Gastroesophageal sphincter (tissue), 4 donors: ENCODE measurements at regions not wholly inside any gene's neighbourhood (a gene's known extent, or its start where the extent isn't known, plus 50 kb on each side); places are given as distances from the start of the nearest gene placed in this dataset.

Source experiments
- ATAC-seq: fragments of 150-250 bp; one replicate; pipeline ENCODE4 v1.9.1; 2016; ENCODE audit warnings: mild to moderate bottlenecking, moderate library complexity
- H3K27ac ChIP-seq, 4 donors: fragments of 200-600 bp; sonication (generic) in 3 of 4; 1 replicate in 3 of 4; 2 replicates in 1 of 4; pipeline ENCODE4 v1.5.1; 2016 to 2019
- H3K27me3 ChIP-seq: fragments of 200-600 bp; sonication (generic); one replicate; pipeline ENCODE4 v1.5.1; 2019
- H3K36me3 ChIP-seq, 2 donors: fragments of 200-600 bp; sonication (generic); one replicate each; pipeline ENCODE4 v1.5.1; 2019; ENCODE audit warnings: control low read depth in 1 of 2
- H3K4me1 ChIP-seq, 3 donors: fragments of 200-600 bp; sonication (generic); 1 replicate in 2 of 3; 2 replicates in 1 of 3; pipeline ENCODE4 v1.5.1; 2016 to 2019; ENCODE audit warnings: control low read depth in 2 of 3
- H3K4me3 ChIP-seq, 2 donors: fragments of 200-600 bp; sonication (generic); one replicate each; pipeline ENCODE4 v1.5.1; 2019; ENCODE audit warnings: mild to moderate bottlenecking in 1 of 2, moderate library complexity in 1 of 2
- H3K9me3 ChIP-seq, 3 donors: fragments of 200-600 bp; sonication (generic); one replicate each; pipeline ENCODE4 v1.5.1; 2017 to 2019; ENCODE audit warnings: control low read depth in 2 of 3
- EP300 ChIP-seq: sonication (generic); formaldehyde crosslinking; IDR thresholded peaks from one replicate; pipeline ENCODE4 v1.6.1; 2017; ENCODE audit warnings: antibody characterized with exemption, mild to moderate bottlenecking
- POLR2A ChIP-seq, 2 donors: fragments of 450-650 bp; IDR thresholded peaks; one replicate each; pipeline ENCODE4 v1.6.1; 2017; ENCODE audit warnings: antibody characterized with exemption in 2 of 2, mild to moderate bottlenecking in 2 of 2, moderate library complexity in 1 of 2
- POLR2AphosphoS5 ChIP-seq: sonication (generic); formaldehyde crosslinking; IDR thresholded peaks from one replicate; pipeline ENCODE4 v1.6.1; 2017; ENCODE audit warnings: antibody characterized with exemption
- WGBS, 2 donors: methylation state at CpG; one replicate each; pipeline ENCODE4 v1.1.5; 2018; ENCODE audit warnings: low coverage in 1 of 2; 5-methylcytosine and 5-hydroxymethylcytosine counted together
- TF ChIP-seq, protein P1 (sequence below), 4 experiments: fragments of 200-600 bp in 2 of 4; fragments of 450-650 bp in 2 of 4; sonication (generic) in 1 of 4; IDR thresholded peaks; one replicate each; pipeline ENCODE4 v1.5.1; 2017 to 2019; ENCODE audit warnings: antibody characterized with exemption in 4 of 4, mild to moderate bottlenecking in 2 of 4, moderate library complexity in 2 of 4

GRCh38 chr2:220842901-220843665 is 729.0 kb downstream of the EPHA4 start:
- no peak overlapping the region for H3K27ac ChIP-seq
- TF ChIP-seq POLR2AphosphoS5 (no peak), POLR2A (IDR thresholded peaks at IDR 0.05) (no peak), EP300 (no peak)
- TF ChIP-seq, protein P1, sequence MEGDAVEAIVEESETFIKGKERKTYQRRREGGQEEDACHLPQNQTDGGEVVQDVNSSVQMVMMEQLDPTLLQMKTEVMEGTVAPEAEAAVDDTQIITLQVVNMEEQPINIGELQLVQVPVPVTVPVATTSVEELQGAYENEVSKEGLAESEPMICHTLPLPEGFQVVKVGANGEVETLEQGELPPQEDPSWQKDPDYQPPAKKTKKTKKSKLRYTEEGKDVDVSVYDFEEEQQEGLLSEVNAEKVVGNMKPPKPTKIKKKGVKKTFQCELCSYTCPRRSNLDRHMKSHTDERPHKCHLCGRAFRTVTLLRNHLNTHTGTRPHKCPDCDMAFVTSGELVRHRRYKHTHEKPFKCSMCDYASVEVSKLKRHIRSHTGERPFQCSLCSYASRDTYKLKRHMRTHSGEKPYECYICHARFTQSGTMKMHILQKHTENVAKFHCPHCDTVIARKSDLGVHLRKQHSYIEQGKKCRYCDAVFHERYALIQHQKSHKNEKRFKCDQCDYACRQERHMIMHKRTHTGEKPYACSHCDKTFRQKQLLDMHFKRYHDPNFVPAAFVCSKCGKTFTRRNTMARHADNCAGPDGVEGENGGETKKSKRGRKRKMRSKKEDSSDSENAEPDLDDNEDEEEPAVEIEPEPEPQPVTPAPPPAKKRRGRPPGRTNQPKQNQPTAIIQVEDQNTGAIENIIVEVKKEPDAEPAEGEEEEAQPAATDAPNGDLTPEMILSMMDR (IDR thresholded peaks at IDR 0.05), result no peak
- no peaks in the 10 kb centered on the region for H3K27me3 ChIP-seq
- no peaks in the 10 kb centered on the region for H3K36me3 ChIP-seq
- no peak for ATAC-seq
- H3K4me3 ChIP-seq, result no peak overlapping the region
- no peaks in the 10 kb centered on the region for H3K9me3 ChIP-seq
- no peaks in the 10 kb centered on the region for H3K4me1 ChIP-seq
- 84 to 91% methylated on average over 4 of the region's 4 CpGs for whole genome bisulfite sequencing, 2 donors

DNA sequence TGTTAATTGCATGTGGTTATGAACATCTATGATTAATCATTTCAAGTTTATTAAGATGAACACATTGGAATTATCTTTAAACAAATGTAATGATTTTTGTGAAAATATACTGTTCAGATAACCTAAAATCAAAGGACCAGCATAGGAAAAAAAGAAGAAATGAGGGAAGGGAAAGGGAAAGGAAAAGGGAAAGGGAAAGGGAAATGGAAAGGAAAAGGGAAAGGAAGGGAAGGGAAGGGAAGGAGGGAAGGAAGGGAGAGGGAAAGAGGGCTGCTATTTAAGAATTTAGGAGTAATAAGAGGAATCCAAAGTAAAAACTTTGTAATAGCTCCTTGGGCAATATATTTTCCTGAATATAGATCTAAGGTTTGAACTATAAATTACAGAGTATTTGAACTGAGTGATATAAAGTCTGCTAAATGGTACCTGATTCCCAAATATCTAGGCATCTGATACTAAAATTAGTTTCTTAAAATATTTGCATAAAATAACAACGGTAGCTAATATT is 726.3 kb downstream of the EPHA4 start:
- 7 to 86% methylated on average over 1 of the region's 1 CpG for WGBS, 2 donors
- ATAC-seq, result no peak
- H3K27ac ChIP-seq, result no peak overlapping the region

DNA sequence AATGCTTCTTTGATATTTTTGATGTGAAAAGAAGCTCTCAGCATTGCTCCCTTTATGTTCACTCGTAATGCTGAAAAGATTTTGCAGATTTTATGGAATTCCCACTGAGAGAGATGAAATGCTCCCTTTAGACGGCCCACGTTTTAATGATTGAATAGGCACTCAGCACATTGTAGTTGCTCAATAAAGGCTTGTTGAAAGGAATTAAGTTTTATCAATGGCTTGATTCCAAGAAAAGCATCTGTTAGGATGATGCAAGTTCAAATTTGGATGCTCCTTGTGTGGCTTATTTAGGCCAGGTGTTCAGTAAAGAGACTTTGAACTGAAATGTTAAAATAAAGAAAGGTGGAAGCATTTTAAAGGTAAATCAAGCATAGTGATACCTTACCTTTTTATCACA is 725.1 kb downstream of the EPHA4 start:
- 76 to 90% methylated on average over 3 of the region's 3 CpGs for WGBS, 2 donors
- TF ChIP-seq POLR2AphosphoS5 (no peak), EP300 (no peak), POLR2A (IDR thresholded peaks at IDR 0.05) (no peak)
- TF ChIP-seq, protein P1 (IDR thresholded peaks at IDR 0.05), result no peak
- Histone ChIP-seq H3K36me3 (no peaks in the 10 kb centered on the region), H3K4me1 (no peaks in the 10 kb centered on the region), H3K27me3 (no peaks in the 10 kb centered on the region), H3K4me3 (no peak overlapping the region), H3K9me3 (no peaks in the 10 kb centered on the region), H3K27ac (no peak overlapping the region)
- no peak for ATAC-seq

More for the DNA sequence above, 726.3 kb downstream of the EPHA4 start:
- TF ChIP-seq POLR2AphosphoS5, result no peak
- TF ChIP-seq EP300, result no peak
- TF ChIP-seq POLR2A (IDR thresholded peaks at IDR 0.05), result no peak
- TF ChIP-seq, protein P1 (IDR thresholded peaks at IDR 0.05), result no peak
- no peaks in the 10 kb centered on the region for H3K9me3 ChIP-seq
- no peaks in the 10 kb centered on the region for H3K36me3 ChIP-seq
- no peaks in the 10 kb centered on the region for H3K4me1 ChIP-seq
- H3K4me3 ChIP-seq, result no peak overlapping the region
- H3K27me3 ChIP-seq, result no peaks in the 10 kb centered on the region

DNA sequence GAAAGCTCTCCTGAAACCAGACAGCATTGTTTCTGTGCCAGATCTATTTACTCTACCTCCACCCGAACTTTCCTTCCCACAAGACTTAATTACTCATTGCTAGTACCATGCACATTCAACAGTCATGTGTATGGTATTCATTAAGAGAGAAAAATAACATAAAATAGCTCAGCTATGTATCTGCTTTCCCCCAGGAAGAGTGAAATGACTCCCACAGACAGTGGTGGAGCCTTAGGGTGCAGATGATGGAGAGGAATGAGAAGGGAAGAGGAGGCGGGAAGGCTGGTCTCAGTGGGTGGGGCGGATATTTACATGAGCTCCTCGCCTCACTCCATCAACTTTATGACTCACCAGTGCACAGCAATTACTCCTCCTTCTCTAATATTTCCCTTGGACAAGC is 724.5 kb downstream of the EPHA4 start:
- Histone ChIP-seq H3K36me3 (no peaks in the 10 kb centered on the region), H3K27ac (no peak overlapping the region), H3K9me3 (no peaks in the 10 kb centered on the region), H3K27me3 (no peaks in the 10 kb centered on the region), H3K4me1 (no peaks in the 10 kb centered on the region), H3K4me3 (no peak overlapping the region)
- TF ChIP-seq, protein P1 (IDR thresholded peaks at IDR 0.05), result no peak
- no peak for TF ChIP-seq POLR2A (IDR thresholded peaks at IDR 0.05)
- TF ChIP-seq EP300, result no peak
- no peak for TF ChIP-seq POLR2AphosphoS5
- WGBS, 2 donors, result 62 to 83% methylated on average over 3 to 4 of the region's 4 CpGs
- ATAC-seq, result no peak

DNA sequence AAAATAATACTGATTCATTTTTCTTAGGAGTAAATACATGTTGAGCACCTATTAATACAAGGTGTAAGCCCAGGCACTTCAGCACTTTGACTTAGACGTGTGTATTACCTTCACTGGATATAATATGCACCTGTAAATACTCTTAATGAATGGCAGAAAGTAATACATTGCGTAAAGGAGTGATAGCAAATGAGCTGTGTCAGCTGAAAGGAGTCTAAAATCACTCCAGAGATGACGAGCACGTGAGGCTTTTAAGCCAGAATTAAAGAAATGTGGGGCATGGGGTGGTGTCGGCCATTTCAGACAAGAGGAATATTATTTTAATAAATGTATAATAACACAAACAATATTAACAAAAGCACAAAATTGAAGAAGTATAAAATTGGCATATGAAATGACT is 722.7 kb downstream of the EPHA4 start:
- Histone ChIP-seq H3K27ac (no peak overlapping the region), H3K4me3 (no peak overlapping the region), H3K4me1 (no peaks in the 10 kb centered on the region), H3K27me3 (no peaks in the 10 kb centered on the region), H3K9me3 (no peaks in the 10 kb centered on the region), H3K36me3 (no peaks in the 10 kb centered on the region)
- WGBS, 2 donors, result 78 to 96% methylated on average over 5 of the region's 5 CpGs
- ATAC-seq, result no peak
- no peak for TF ChIP-seq POLR2AphosphoS5
- TF ChIP-seq, protein P1 (IDR thresholded peaks at IDR 0.05), result no peak
- no peak for TF ChIP-seq EP300
- no peak for TF ChIP-seq POLR2A (IDR thresholded peaks at IDR 0.05)
